PC-9 (cell line): ENCODE measurements at regions not wholly inside any gene's neighbourhood (a gene's known extent, or its start where the extent isn't known, plus 50 kb on each side); places are given as distances from the start of the nearest gene placed in this dataset.
"Not testable (repeated sequence)": the region's sequence is repeated elsewhere in the genome, so short reads cannot be mapped to it uniquely, and the experiment has no call there.

ENCODE experiments used
- CTCF ChIP-seq: fragments of 200-600 bp; sonication (generic); conservative IDR thresholded peaks from 2 replicates; pipeline ENCODE4 v1.6.1; 2017; ENCODE audit warnings: mixed run types, antibody characterized with exemption, mild to moderate bottlenecking, moderate library complexity
- EZH2 ChIP-seq: fragments of 200-600 bp; sonication (generic); IDR thresholded peaks from 2 replicates; pipeline ENCODE4 v1.8.0; 2017; ENCODE audit warnings: antibody characterized with exemption, low read depth

GRCh38 chr2:89222063-89222732 is 530.7 kb downstream of the RPIA start:
- TF ChIP-seq CTCF, EZH2: not testable (repeated sequence)
